HepG2 (cell line): ENCODE measurements at regions not wholly inside any gene's neighbourhood (a gene's known extent, or its start where the extent isn't known, plus 50 kb on each side); places are given as distances from the start of the nearest gene placed in this dataset.
A peak's percentile ranks its signal among the peaks of the same experiment; 100 is the strongest.

Source experiments
- ATAC-seq: fragments of 200-7000 bp; cut with Tn5 transposase; 3 replicates; pipeline ENCODE4 v1.9.1; 2020; ENCODE audit warnings: mild to moderate bottlenecking, moderate library complexity
- BruUV-seq: library from RNA; stranded (reverse); fragments of 400-500 nt; replicated peaks from 2 replicates; lab custom pipeline; 2021; lab: Mats Ljungman, UMichigan
- CTCF ChIA-PET: fragments of 300-600 bp; formaldehyde crosslinking; extraction: SDS; loops from one replicate; lab custom pipeline; 2021; ENCODE audit warnings: low total read pairs, inconsistent platforms, low intra/inter-chr PET ratio; lab: Yijun Ruan, JAX
- POLR2A ChIA-PET: fragments of 350-600 bp; sonication (Branson Sonifier 250); formaldehyde crosslinking; loops from one replicate; lab custom pipeline; 2020; ENCODE audit warnings: antibody characterized with exemption, inconsistent platforms; lab: Yijun Ruan, JAX
- DNase-seq: peaks from one replicate; pipeline ENCODE4 v3.0.0-alpha.2; 2015; ENCODE audit warnings: low spot score
- FAIRE-seq: peaks from 3 replicates; lab custom pipeline; 2011; peaks lifted over from hg19 to GRCh38; lab: Jason Lieb, UNC
- H2AFZ ChIP-seq: one replicate; pipeline ENCODE4 v1.6.1; 2011; ENCODE audit warnings: low read length, inconsistent platforms
- H3K27ac ChIP-seq: fragments of 300-600 bp; 3 replicates; pipeline ENCODE4 v1.8.0; 2011; ENCODE audit warnings: mixed run types, mild to moderate bottlenecking, mixed read lengths, low read length, inconsistent platforms; ENCODE audit not compliant: insufficient read depth; ENCODE audit errors: extremely low read length
- H3K27me3 ChIP-seq, 2 experiments: fragments of 200-600 bp in 1 of 2; 2 replicates in 1 of 2; 3 replicates in 1 of 2; pipeline versions ENCODE4 v1.6.0 to v1.8.0; 2011; ENCODE audit warnings: low read length in 2 of 2, mild to moderate bottlenecking in 2 of 2, moderate library complexity in 2 of 2, inconsistent platforms in 1 of 2; ENCODE audit not compliant: insufficient read depth in 2 of 2, control insufficient read depth in 1 of 2
- H3K36me3 ChIP-seq, 2 experiments: fragments of 200-600 bp in 1 of 2; replicated peaks in 1 of 2; 2 replicates in 1 of 2; 3 replicates in 1 of 2; pipeline versions ENCODE4 v1.5.1 to v1.8.0; 2011; ENCODE audit warnings: low read length in 2 of 2, inconsistent platforms in 1 of 2; ENCODE audit not compliant: insufficient read depth in 2 of 2, control insufficient read depth in 1 of 2
- H3K4me1 ChIP-seq: 2 replicates; pipeline ENCODE4 v1.5.1; 2012; ENCODE audit warnings: low read length, inconsistent platforms; ENCODE audit not compliant: insufficient read depth
- H3K4me2 ChIP-seq: 2 replicates; pipeline ENCODE4 v1.6.0; 2011; ENCODE audit warnings: low read depth, low read length, inconsistent platforms
- H3K4me3 ChIP-seq, 3 experiments: fragments of 200-600 bp in 1 of 3; sonication (generic), shearing (Covaris generic) in 1 of 3; replicated peaks in 1 of 3; 2 replicates each; pipeline ENCODE4 v1.5.1; 2011 to 2016; ENCODE audit warnings: low read length in 3 of 3, inconsistent platforms in 2 of 3, low read depth in 2 of 3, mild to moderate bottlenecking in 2 of 3, control low read depth in 1 of 3, mixed read lengths in 1 of 3; ENCODE audit not compliant: insufficient read depth in 1 of 3
- H3K79me2 ChIP-seq: one replicate; pipeline ENCODE4 v1.6.1; 2011; ENCODE audit warnings: low read length, inconsistent platforms; ENCODE audit not compliant: insufficient read depth
- H3K9ac ChIP-seq: 2 replicates; pipeline ENCODE4 v1.6.0; 2011; ENCODE audit warnings: mild to moderate bottlenecking, low read depth, low read length, inconsistent platforms; ENCODE audit not compliant: insufficient read depth
- H3K9me3 ChIP-seq: 2 replicates; pipeline ENCODE4 v1.5.1; 2012; ENCODE audit warnings: mild to moderate bottlenecking, low read length
- H4K20me1 ChIP-seq: 2 replicates; pipeline ENCODE4 v1.6.0; 2011; ENCODE audit warnings: inconsistent platforms, mild to moderate bottlenecking, low read length, moderate library complexity; ENCODE audit not compliant: insufficient read depth
- ATF1 ChIP-seq: IDR thresholded peaks from 2 replicates; pipeline ENCODE4 v1.6.1; 2016; ENCODE audit warnings: mild to moderate bottlenecking, control low read depth
- ATF7 ChIP-seq, 2 experiments: fragments of 450-650 bp in 1 of 2; sonication (generic) in 1 of 2; formaldehyde crosslinking in 1 of 2; IDR thresholded peaks; 2 replicates each; pipeline versions ENCODE4 v1.4.0 to v1.6.1; 2016 to 2020; ENCODE audit warnings: antibody characterized with exemption in 1 of 2, mild to moderate bottlenecking in 1 of 2, missing genetic modification reagents in 1 of 2
- CREB1 ChIP-seq, 2 experiments: fragments of 450-650 bp in 1 of 2; IDR thresholded peaks; 2 replicates each; pipeline ENCODE4 v1.6.1; 2016 to 2017; ENCODE audit warnings: control low read depth in 1 of 2, mild to moderate bottlenecking in 1 of 2, missing compliant biosample characterization in 1 of 2, missing genetic modification characterization in 1 of 2
- MAFG ChIP-seq: sonication (generic); formaldehyde crosslinking; IDR thresholded peaks from 2 replicates; pipeline ENCODE4 v1.5.1; 2020; ENCODE audit warnings: mild to moderate bottlenecking, missing genetic modification reagents
- PAF1 ChIP-seq: IDR thresholded peaks from 2 replicates; pipeline ENCODE4 v1.6.1; 2016; ENCODE audit warnings: missing genetic modification reagents, missing compliant biosample characterization
- ZNF121 ChIP-seq: sonication (generic); formaldehyde crosslinking; IDR thresholded peaks from 2 replicates; pipeline ENCODE4 v1.5.0; 2020; ENCODE audit warnings: mild to moderate bottlenecking, missing genetic modification reagents
- ZNF232 ChIP-seq: sonication (generic); formaldehyde crosslinking; IDR thresholded peaks from 2 replicates; pipeline ENCODE4 v1.4.0; 2020; ENCODE audit warnings: missing genetic modification reagents, borderline replicate concordance
- ZNF354B ChIP-seq: sonication (generic); formaldehyde crosslinking; IDR thresholded peaks from 2 replicates; pipeline ENCODE4 v1.8.0; 2022; ENCODE audit warnings: mild to moderate bottlenecking, missing genetic modification reagents
- WGBS: methylation state at CpG from one replicate; pipeline ENCODE4 v1.1.6; 2017; ENCODE audit warnings: low lambda C conversion rate; 5-methylcytosine and 5-hydroxymethylcytosine counted together
- in situ Hi-C: cut with HindIII; loops from 2 replicates; pipeline ENCODE4 v1.10.0; 2017; ENCODE audit warnings: low pct_unique_long_range_greater_than_20kb; ENCODE audit not compliant: extremely low pct_ligation_motif_present
- intact Hi-C: fragments of 100-400 bp; cut with micrococcal nuclease; formaldehyde crosslinking; loops from one replicate; pipeline ENCODE4 v1.10.0; 2022; ENCODE audit not compliant: unreplicated experiment

DNA sequence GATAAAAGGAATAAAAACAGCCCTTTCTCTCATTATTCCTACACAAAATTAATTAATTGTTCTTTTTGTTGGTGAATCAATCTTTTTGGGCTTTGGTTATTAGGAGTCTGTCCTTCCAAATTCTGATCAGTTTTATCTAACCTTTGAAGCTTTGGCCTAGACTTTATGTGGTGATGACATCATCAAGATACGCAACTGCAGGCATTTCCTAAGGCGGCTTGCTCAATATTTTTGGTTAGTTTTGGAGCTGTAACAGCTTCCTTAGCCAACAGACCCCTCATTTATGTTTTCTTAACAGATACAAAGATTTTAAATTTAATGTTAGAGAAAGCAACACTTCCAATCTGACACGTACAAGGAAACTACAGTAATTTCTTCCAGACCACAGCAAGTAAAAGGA lies 87.8 kb upstream of the PDE3A start:
- 0% methylated on average over 3 of the region's 3 CpGs for WGBS
- H3K4me2 ChIP-seq: no peak overlapping the region
- H3K4me3 ChIP-seq: no peak overlapping the region
- DNase-seq (no peak), FAIRE-seq (no peak), ATAC-seq (no peak)
- POLR2A ChIA-PET: no interaction called here
- no peak overlapping the region for H3K9ac ChIP-seq
- no peak overlapping the region for H2AFZ ChIP-seq
- H4K20me1 ChIP-seq: no peaks in the 10 kb centered on the region
- BruUV-seq: no TSS peak
- 0 out of 2 replicates have a peak, but pooled peaks cover under 1% of the 10 kb centered on the region for H3K9me3 ChIP-seq
- in situ Hi-C loops (no loop called here), intact Hi-C loops (no loop called here)
- no peaks in the 10 kb centered on the region for H3K4me1 ChIP-seq
- H3K27me3 ChIP-seq: no peaks in the 10 kb centered on the region
- TF ChIP-seq ATF7 (IDR thresholded peaks at IDR 0.05) (peak; percentile 87), ATF7 (CRISPR knock-in tag; IDR thresholded peaks at IDR 0.05) (no peak), ZNF121 (CRISPR knock-in tag) (no peak), CREB1 (IDR thresholded peaks at IDR 0.05) (peak; percentile 41; the same call in 1 of the 2 replicates), CREB1 (CRISPR knock-in tag; IDR thresholded peaks at IDR 0.05) (no peak)
- TF ChIP-seq, all 625 proteins: peak for 2
- CTCF ChIA-PET: no interaction called here
- no peaks in the 10 kb centered on the region for H3K79me2 ChIP-seq
- no peaks in the 10 kb centered on the region for H3K36me3 ChIP-seq
- H3K27ac ChIP-seq: no peak overlapping the region

DNA sequence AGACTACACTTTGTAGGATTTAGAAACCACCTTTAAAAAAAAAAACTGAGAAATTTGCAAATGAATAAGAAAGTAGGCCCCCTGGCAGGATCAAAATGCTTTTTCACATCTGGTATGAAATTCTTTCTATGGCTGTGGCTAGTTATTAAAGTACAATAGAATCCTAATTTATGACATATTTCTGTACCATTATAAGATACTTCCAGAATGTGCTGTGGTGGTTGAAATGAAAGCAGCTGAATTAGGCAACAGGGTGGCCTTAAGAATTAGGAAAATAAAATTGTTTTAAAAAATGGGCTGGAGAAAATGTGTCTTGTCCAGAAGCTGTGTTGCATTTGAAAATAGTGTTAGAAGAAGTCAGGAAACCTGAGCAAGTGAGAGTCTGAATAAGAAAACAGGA lies 85.9 kb upstream of the PDE3A start:
- CTCF ChIA-PET: no interaction called here
- in situ Hi-C loops: no loop called here

More for the DNA sequence above, 85.9 kb upstream of the PDE3A start:
- H3K9me3 ChIP-seq: peaks cover 17% of the 10 kb centered on the region
- DNase-seq: no peak
- no peaks in the 10 kb centered on the region for H3K36me3 ChIP-seq
- H3K27me3 ChIP-seq: no peaks in the 10 kb centered on the region
- no peak overlapping the region for H3K9ac ChIP-seq
- no peak overlapping the region for H3K27ac ChIP-seq
- intact Hi-C loops: no loop called here
- no peaks in the 10 kb centered on the region for H3K4me1 ChIP-seq
- no TSS peak for BruUV-seq
- POLR2A ChIA-PET: no interaction called here
- no peak overlapping the region for H3K4me2 ChIP-seq
- no peaks in the 10 kb centered on the region for H3K79me2 ChIP-seq
- H2AFZ ChIP-seq: no peak overlapping the region
- FAIRE-seq: no peak
- ATAC-seq: no peak
- TF ChIP-seq MAFG (CRISPR knock-in tag) (no peak), ATF1 (CRISPR knock-in tag) (no peak), PAF1 (no peak), ZNF354B (CRISPR knock-in tag) (no peak), ZNF232 (CRISPR knock-in tag) (no peak)
- no peaks in the 10 kb centered on the region for H4K20me1 ChIP-seq
- H3K4me3 ChIP-seq: no peak overlapping the region
